GM19025 (cell line): ENCODE measurements at regions not wholly inside any gene's neighbourhood (a gene's known extent, or its start where the extent isn't known, plus 50 kb on each side); places are given as distances from the start of the nearest gene placed in this dataset.
"Not testable (repeated sequence)": the region's sequence is repeated elsewhere in the genome, so short reads cannot be mapped to it uniquely, and the experiment has no call there.

ENCODE experiments used
- ATAC-seq: cut with Tn5 transposase; IDR thresholded peaks from one replicate; pipeline ENCODE4 v1.9.1; 2021; ENCODE audit warnings: mild to moderate bottlenecking, low read depth, moderate library complexity; ENCODE audit not compliant: unreplicated experiment

- ATAC-seq: no peak
These were observed 210.0 kb upstream of the ZNF217 start for GRCh38 chr20:53803492-53804155.

DNA sequence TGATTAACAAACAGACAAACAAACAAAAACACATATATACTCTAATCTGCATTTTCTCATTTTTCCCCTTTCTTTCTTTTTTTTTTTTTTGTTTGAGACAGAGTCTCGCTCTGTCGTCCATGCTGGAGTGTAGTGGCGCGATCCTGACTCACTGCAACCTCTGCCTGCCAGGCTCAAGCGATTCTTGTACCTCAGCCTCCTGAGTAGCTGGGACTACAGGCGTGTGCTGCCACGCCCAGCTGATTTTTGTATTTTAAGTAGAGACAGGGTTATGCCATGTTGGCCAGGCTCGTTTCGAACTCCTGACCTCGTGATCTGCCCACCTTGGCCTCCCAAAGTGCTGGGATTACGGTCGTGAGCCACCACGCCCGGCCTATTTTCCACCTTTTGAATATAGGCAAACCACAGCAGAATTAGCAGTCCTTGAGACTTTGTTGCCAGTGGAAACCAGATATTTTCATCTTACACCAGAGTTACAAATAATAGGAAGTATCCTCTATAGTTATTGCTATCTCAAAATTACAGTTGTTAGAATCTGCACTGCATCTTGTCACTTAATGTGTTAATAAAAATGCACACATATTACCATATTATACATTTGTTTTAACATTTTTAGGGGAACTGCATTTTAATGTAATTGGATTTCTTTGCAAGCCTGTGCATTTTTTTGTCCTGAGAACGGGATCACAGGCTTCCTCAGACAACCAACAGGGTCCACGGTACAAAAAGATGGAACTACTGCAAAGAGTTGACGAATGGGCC is 208.2 kb upstream of the ZNF217 start:
- ATAC-seq: no peak

GRCh38 chr20:53800883-53801604 is 207.4 kb upstream of the ZNF217 start:
- no peak for ATAC-seq

- no peak for ATAC-seq
These were observed 206.8 kb upstream of the ZNF217 start for GRCh38 chr20:53800418-53800817.

- no peak for ATAC-seq
These were observed 203.4 kb upstream of the ZNF217 start for GRCh38 chr20:53797085-53797484.

DNA sequence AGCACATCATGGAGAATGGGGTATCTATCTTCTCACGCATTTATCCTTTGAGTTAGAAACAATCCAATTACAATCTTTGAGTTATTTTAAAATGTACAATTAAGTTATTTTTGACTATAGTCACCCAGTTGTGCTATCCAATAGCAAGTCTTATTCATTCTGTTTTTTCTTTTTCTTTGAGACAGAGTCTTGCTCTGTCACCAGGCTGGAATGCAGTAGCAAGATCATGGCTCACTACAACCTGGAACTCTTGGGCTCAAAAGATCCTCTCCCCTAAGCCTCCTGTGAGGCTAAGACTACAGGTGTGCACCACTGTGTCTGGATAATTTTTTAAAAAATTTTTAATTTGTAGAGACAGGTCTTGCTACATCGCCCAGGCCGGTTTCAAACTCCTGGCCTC is 201.5 kb upstream of the ZNF217 start:
- no peak for ATAC-seq

DNA sequence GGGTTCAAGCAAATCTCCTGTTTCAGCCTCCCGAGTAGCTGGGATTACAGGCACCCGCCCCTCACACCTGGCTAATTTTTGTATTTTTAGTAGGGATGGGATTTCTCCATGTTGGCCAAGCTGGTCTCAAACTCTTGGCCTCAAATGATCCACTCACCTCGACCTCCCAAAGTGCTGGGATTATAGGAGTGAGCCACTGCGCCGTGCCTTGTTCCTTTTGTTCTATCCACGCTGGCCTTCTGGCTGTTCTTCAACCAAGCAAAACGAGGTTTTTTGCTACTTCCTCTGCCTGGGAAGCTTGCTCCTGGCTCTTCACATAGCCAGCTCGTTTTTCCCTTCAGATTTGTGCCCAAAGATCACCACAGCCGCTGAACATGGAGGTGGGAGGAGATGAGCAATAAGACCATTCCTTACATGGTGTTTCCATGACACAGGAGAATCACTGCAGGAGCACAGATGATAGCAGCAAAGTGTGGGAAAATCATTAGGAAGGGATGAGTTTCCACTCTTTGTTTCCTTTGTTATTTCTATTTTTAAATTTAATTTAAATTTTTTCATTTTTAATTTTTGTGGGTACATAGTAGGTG is 201.0 kb upstream of the ZNF217 start:
- no peak for ATAC-seq

- no peak for ATAC-seq
These were observed 200.2 kb upstream of the ZNF217 start for GRCh38 chr20:53793783-53794383.

DNA sequence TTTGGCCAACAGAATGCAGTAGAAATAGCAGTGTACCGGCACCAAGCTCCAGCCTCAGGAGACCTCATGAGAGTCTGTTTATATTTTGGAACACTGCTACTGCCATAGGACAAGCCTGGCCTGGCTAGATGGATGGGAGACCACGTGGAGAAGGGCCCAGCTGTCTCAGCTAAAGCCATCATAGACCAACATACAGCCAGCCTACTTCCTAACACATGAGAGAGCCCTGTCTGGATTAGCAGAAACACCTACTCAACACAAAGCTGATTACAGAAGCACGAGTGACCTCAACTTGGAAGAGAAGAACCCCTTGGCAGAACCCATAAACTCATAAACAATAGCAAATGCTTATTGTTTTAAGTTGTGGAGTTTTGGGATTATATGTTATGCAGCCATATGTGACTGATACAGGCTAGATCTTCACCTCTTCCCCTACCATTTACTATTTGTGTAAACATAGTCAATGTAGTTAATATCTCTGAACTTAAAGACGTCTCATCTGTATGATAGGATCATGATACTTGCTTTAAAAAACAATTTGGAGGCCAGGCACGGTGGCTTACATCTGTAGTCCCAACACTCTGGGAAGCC is 199.4 kb upstream of the ZNF217 start:
- no peak for ATAC-seq

- ATAC-seq: no peak
These were observed 196.5 kb upstream of the ZNF217 start for GRCh38 chr20:53789989-53790675.

- ATAC-seq: no peak
These were observed 194.8 kb upstream of the ZNF217 start for GRCh38 chr20:53788253-53789022.

DNA sequence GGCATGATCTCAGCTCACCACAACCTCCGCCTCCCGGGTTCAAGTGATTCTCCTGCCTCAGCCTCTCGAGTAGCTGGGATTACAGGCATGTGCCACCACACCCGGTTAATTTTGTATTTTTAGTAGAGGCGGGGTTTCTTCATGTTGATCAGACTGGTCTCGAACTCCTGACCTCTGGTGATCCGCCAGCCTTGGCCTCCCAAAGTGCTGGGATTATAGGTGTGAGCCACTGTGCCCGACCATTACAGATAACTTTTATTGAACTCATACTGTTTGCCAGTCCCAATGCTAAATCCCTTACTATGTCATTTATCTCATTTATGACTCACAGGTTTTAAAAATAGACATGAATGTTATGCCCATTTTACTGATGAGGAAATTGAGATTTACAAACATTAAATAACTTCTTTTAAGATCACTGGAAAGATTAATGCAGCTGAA is 193.9 kb upstream of the ZNF217 start:
- ATAC-seq: not testable (repeated sequence)

DNA sequence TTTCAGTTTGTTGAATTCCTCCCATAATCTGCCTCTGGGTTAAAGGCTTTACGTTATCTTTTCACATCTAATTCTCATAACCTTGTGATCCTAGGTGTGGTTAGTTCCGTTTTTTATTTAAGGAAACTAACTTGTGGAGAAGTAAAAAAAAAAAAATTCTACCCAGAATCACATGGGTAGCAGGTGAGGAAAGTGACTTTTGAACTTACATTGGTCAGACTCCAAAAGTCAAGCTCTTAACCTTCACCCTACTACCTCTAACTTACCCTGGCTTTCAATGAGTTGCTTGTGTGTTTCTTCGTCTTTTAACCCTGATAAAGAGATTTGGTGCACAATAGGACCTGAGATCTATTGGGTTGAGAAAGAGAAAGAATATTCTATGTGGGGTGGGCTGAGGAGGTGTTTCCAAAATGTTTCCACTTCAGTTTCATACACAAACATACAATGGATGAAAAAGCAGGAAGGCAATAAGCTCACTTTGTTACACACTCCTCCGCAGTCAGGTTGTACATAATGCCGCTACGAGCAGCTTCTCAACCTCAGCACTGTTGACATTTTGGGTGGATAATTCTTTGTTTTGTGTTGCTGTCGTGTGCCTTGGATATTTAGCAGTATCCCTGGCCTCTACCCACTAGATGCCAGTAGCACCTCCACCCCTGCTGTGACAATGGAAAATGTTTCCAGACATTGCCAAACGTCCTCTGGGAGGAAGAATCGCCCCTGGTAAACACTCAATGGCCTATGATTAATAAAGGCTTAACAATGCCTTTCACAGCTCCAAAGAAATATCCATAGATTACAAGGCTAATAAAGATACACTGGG is 193.0 kb upstream of the ZNF217 start:
- ATAC-seq: no peak

GRCh38 chr20:53786071-53786444 is 192.4 kb upstream of the ZNF217 start:
- no peak for ATAC-seq

DNA sequence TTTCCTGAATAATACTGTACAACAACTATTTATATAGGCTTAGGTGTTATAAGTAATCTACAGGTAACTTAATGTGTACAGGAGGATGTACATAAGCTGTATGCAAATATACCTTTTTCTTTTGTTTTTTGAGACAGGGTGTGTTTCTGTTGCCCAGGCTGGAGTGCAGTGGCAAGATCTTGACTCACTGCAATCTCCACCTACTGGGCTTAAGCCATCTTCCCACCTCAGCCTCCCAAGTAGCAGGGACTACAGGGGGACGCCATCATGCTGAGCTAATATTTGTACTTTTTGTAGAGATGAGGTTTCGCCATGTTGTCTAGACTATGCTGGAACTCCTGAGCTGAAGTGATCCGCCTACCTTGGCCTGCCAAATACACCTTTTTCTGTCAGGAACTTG is 191.7 kb upstream of the ZNF217 start:
- ATAC-seq: no peak

- no peak for ATAC-seq
These were observed 190.1 kb upstream of the ZNF217 start for GRCh38 chr20:53783768-53784167.

DNA sequence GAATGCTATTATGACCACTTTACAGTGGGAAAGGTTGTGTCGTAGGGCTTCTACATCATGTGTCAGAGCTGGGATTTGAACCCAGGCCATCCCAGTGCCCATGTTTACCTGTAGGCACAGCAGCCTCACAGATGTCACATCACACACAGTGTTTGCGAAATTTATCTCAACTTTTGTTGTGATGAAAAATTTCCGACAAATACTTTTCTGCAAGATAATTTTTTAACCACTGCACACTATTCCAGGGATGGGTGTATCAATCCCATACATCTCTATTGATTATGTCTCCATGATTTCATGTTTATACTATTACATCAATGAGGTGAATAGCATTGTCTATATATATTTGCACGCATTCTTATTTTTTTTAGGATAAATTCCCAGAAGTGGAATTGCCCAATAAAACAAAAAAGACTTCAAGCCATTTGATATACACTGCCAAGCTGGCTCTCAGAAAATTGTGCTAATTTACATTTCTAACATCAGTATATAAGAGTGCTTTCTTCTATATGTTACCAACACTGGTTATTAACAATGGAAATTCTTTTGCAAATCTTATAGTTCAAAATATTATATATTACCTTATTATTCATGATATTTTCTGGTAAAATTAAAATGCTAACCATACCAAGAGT is 189.1 kb upstream of the ZNF217 start:
- no peak for ATAC-seq

- no peak for ATAC-seq
These were observed 186.2 kb upstream of the ZNF217 start for GRCh38 chr20:53779822-53780221.
